GM12872 (cell line): ENCODE measurements at regions not wholly inside any gene's neighbourhood (a gene's known extent, or its start where the extent isn't known, plus 50 kb on each side); places are given as distances from the start of the nearest gene placed in this dataset.

Experiments
- TF ChIP-seq, protein P1 (sequence below): IDR thresholded peaks from 3 replicates; pipeline ENCODE4 v1.5.1; 2011; ENCODE audit warnings: low read depth, mild to moderate bottlenecking, low read length, moderate library complexity; ENCODE audit not compliant: insufficient read depth

DNA sequence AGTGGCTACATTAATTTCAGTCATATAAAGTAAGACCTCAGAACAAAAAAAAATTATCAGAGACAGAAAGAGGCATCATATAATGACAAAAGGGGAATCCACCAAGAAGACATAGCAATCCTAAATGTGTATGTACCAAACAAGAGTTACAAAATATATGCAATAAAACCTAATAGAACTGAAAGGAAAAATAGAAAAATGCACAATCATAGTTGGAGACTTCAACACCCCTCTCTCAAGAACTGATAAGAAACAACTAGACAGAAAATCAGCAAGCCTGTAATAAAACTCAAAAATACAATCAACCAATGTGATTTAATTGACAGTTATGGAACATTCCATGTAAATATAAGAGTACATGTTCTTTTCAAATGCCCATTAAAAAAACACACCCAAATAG, 61.3 kb upstream of the C16orf82 start:
- TF ChIP-seq, protein P1, sequence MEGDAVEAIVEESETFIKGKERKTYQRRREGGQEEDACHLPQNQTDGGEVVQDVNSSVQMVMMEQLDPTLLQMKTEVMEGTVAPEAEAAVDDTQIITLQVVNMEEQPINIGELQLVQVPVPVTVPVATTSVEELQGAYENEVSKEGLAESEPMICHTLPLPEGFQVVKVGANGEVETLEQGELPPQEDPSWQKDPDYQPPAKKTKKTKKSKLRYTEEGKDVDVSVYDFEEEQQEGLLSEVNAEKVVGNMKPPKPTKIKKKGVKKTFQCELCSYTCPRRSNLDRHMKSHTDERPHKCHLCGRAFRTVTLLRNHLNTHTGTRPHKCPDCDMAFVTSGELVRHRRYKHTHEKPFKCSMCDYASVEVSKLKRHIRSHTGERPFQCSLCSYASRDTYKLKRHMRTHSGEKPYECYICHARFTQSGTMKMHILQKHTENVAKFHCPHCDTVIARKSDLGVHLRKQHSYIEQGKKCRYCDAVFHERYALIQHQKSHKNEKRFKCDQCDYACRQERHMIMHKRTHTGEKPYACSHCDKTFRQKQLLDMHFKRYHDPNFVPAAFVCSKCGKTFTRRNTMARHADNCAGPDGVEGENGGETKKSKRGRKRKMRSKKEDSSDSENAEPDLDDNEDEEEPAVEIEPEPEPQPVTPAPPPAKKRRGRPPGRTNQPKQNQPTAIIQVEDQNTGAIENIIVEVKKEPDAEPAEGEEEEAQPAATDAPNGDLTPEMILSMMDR = no peak
